Fibroblast of skin of left biceps (primary cell): ENCODE measurements at regions not wholly inside any gene's neighbourhood (a gene's known extent, or its start where the extent isn't known, plus 50 kb on each side); places are given as distances from the start of the nearest gene placed in this dataset.

Source experiments
- DNase-seq, 2 experiments: peaks; one replicate each; pipeline ENCODE4 v3.0.0-alpha.2; 2013; ENCODE audit warnings: low read depth in 2 of 2

DNA sequence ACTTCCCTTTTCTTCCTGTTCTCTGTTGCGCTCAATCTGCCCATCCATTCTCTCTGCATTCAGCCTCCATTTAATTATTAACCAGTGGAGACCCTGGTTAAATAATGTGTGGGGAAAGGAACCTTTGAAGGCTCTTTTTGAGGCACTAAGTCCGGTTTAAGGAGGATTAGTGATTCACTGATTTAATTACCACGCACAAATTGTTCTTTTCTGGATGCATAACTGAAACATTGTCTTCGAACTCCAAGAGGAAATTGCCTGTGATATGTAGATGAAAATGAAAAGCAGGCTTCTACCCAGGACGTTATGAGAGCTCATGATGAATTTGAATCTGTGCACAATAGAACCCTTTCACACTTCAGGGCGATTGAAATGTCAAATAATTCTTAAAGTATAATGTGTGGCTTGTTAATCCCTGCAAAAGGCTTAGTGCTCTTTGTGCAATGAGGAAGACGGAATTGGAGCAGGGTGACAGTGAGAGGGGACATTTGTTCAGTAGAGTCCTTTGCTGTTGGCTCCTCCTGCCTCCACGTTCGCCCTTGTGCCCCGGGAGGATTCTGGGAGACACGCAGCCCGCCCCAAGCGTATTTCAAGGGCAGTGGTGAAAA, 51.1 kb upstream of the ZNF236 start:
- DNase-seq, result no peak

GRCh38 chr18:76767954-76768353, 54.4 kb upstream of the ZNF236 start:
- DNase-seq, result no peak

DNA sequence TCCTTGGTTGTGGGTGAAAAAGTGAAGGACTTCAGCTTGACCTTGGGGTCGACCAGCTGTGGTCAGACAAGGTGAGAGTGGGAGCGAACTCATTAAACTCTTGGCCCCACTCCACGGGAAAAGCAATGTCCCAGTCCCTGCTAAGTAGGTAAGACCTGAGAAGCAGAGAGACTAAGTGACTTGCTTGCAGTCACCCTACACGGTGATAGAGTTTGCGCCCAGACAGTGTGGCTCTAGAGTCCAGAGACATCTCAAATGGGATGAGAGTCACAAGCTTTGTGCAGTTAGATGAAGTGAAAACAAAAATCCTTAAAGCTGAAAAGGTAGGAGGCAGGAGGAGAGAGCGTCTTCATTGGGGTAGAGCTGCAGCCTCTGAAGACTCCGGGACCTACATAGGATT, 55.9 kb upstream of the ZNF236 start:
- no peak for DNase-seq

- DNase-seq, result no peak
Observed at GRCh38 chr18:76765649-76766048, 56.7 kb upstream of the ZNF236 start.

DNA sequence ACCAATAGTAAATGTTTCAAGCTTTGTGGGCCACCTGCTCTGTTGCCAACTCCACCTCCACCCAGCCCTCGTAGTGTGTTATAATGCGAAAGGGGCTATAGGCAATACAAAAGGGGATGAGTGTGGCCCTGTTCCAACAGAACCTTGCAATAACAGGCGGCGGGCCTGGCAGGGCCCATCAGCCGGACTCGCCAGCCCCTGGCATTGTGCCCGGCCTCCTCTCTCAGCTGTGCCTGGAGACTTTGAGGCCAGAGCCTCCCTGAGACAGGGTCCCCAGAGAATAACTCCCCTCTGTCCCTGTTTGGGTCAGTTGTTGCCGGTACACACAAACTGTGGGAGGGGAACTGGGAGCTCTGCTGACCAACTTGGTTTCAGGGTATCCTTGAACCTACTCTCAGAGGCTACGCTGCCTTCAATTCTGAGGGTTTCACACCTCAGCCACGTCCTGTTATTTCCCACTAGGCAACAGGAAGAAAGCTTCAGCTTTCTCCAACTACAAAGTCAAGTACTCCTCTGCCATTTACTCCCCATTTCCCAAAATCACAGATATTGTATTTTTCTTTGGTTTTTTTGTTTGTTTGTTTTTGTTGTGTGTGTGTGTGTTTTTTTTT, 58.0 kb upstream of the ZNF236 start:
- no peak for DNase-seq

DNA sequence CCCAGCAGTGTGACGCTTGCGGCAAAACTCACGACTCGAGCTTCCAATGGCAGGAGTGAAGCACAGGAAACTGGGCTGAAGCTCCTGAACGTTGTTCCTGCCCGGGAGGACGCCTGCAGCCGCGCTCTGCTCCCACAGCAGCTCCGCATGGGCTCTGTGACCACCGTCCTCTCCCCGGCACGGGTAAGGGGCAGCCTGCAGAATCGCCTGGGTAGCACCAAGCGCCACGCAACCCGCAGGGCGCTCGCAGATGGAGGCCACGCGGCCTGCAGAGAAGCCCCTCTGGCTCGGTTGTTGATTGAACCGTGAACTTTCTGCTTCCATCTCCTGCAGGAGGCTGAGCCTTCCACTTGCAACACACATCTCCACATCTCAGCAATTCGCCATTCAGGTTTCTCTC, 63.3 kb upstream of the ZNF236 start:
- DNase-seq, result no peak

- DNase-seq, result no peak
Observed at GRCh38 chr18:76757925-76758324, 64.4 kb upstream of the ZNF236 start.

GRCh38 chr18:76757335-76757734, 65.0 kb upstream of the ZNF236 start:
- DNase-seq, result no peak

DNA sequence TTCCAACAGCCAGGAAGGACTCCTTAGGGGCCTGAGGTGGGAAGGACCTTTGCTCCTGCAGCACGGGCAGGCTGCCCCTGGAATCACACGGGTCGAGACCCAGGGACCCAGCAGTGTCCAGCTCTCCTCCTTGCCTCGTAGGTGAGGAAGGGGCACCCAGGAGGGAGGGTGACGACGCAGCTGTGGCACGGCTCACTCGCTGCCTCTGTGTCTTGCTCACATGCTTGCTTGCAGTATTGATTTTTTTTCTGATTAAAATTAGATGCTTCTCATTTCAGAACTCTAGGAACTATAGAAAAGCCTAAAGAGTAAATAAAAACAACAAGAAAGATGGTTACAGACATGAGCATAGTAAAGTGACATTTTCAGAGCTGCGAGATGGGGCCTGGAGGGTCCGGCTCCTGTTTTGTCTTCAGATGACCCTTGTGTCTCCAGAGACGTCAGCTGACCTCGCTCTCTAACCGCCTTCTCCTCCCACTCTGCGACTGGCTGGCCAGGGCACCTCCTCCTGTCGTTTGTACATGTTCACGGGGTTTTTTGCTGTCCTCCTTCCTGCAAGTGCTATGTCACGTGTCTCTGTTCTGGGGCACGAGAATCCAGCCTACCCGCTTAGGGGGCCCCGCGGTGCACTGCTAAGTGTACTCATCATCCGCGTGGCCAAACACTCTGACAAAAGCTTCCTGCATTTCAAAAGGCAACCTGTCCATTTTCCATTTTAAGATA, 65.7 kb upstream of the ZNF236 start:
- DNase-seq, result no peak

DNA sequence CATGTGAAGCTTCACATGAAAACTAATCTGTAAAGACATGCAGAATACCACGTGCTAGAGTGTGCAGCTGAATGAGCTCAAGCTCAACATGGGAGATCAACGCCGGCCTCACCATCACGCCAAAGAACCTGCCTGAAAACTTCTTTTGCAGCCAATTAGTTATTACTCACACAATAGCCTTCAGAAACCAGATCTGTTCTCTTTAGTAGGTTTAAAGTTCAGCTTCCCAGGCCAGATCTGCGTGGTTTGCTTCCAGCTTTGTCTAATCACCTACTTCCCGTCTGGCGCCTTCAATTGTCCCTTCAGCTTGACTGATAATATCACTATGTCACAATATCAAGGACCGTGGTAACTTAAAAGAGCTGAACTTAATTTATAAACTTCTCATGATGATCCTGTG, 68.0 kb upstream of the ZNF236 start:
- DNase-seq, result no peak

GRCh38 chr18:76752400-76752799, 70.0 kb upstream of the ZNF236 start:
- no peak for DNase-seq

GRCh38 chr18:76750917-76751890, 71.2 kb upstream of the ZNF236 start:
- no peak for DNase-seq

DNA sequence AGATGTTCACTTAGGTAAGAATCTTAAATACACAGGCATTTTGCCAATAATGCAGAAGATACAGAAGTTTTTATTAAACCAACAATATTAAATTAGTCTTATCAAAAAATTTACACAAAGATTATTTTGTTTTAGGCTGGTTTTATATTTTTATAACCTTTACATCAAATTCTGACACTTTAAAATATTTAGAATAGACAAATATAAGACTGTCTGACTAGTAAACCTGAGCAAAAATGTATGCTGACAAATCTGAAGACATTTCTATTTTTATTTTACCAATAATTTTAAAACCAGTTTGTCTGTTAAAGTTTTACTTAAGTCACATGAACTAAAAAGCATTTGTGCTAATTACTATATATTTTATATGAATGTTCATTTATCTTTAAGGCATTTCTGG, 72.1 kb upstream of the ZNF236 start:
- DNase-seq, result no peak

GRCh38 chr18:76747676-76748075, 74.7 kb upstream of the ZNF236 start:
- DNase-seq, result no peak

GRCh38 chr18:76741346-76741745, 81.0 kb upstream of the ZNF236 start:
- DNase-seq, result no peak

GRCh38 chr18:76736309-76736708, 86.0 kb upstream of the ZNF236 start:
- no peak for DNase-seq

GRCh38 chr18:76730901-76731300, 91.5 kb upstream of the ZNF236 start:
- DNase-seq, result no peak

DNA sequence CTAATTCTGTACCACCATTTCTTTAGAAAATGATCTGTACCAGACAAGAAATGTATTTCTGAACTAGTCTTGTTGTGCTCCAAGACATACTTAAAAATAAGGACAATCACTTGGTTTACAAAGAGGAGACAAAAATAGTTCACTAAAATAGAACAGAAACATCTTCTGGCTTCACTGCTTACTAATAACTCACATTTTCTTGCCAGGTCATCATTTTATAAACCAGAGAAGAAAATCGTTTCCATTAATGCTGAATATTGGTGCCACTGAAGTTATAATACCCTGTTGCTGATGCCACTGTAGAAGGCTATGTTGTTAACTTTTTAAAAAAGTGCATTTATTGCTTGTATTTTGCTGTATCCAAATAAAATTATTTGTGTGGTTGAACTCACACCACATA, 94.8 kb upstream of the ZNF236 start:
- DNase-seq, result no peak

GRCh38 chr18:76725445-76725844, 96.9 kb upstream of the ZNF236 start:
- DNase-seq, result no peak

DNA sequence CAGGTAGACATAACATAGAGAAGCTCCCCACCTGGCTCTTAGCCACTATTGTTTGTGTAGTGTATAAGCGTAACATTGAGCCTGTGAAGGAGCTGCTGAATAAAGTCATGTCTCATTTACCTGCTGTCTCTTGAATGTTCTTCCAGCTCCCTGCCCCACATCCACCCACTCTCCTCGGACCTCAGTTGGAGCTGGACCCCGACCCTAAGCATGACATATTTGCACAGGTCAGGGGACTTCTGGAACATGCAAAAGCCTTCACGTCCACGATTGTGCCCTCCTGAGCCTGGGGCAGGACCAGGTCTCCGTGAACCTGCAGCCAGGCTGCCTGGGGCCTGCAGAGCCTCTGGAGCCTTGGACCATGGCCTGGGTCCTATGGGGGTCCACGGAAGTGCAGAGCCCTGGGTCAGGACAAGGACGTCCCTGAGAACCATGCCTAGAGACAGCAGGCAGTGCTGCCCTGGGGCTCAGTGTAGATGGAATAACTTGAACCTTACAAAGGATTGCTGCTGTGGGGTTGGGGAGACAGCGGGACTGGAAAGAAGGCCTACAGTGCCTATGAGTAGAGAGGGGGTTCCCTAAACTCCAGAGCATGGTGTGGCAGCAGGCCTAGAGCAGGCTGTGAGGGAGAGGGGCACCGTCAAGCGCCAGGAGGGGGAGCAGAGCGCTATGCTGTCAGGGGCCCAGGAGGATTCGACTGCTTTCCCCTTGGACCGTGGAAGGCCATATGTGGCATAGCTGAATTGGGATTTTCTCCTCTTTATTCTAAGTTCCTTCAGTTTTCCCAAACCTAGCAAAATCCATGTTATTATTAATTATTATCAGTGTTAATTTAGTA, 99.9 kb upstream of the ZNF236 start:
- DNase-seq, result no peak
